Activated CD4-positive, alpha-beta memory T cell treated with anti-CD3 and anti-CD28 coated beads for 36 hours (primary cell): ENCODE measurements at regions not wholly inside any gene's neighbourhood (a gene's known extent, or its start where the extent isn't known, plus 50 kb on each side); places are given as distances from the start of the nearest gene placed in this dataset.

ENCODE experiments used
- CTCF ChIA-PET: fragments of 350-600 bp; sonication (Branson Sonifier 250); formaldehyde crosslinking; loops from one replicate; lab custom pipeline; 2021; ENCODE audit warnings: antibody characterized with exemption, inconsistent platforms; lab: Charles Lee
- POLR2A ChIA-PET: fragments of 350-600 bp; sonication (Branson Sonifier 250); formaldehyde crosslinking; loops from one replicate; lab custom pipeline; 2021; ENCODE audit warnings: antibody characterized with exemption; lab: Charles Lee
- DNase-seq: peaks from one replicate; pipeline ENCODE4 v3.0.0-alpha.2; 2020
- H3K27ac Mint-ChIP-seq: one replicate; pipeline ENCODE4 v1.8.0; 2021; ENCODE audit warnings: mixed read lengths
- H3K27me3 Mint-ChIP-seq: one replicate; pipeline ENCODE4 v1.8.0; 2021; ENCODE audit warnings: mixed read lengths
- H3K36me3 Mint-ChIP-seq: one replicate; pipeline ENCODE4 v1.8.0; 2021; ENCODE audit warnings: mixed read lengths
- H3K4me1 Mint-ChIP-seq: one replicate; pipeline ENCODE4 v1.8.0; 2021; ENCODE audit warnings: low read depth, mixed read lengths
- H3K4me3 Mint-ChIP-seq: one replicate; pipeline ENCODE4 v1.8.0; 2021; ENCODE audit warnings: mild to moderate bottlenecking, mixed read lengths
- H3K9me3 Mint-ChIP-seq: one replicate; pipeline ENCODE4 v1.8.0; 2021; ENCODE audit warnings: mixed read lengths
- intact Hi-C: fragments of 100-400 bp; cut with micrococcal nuclease; formaldehyde crosslinking; loops from one replicate; pipeline ENCODE4 v1.15.1; 2023

DNA sequence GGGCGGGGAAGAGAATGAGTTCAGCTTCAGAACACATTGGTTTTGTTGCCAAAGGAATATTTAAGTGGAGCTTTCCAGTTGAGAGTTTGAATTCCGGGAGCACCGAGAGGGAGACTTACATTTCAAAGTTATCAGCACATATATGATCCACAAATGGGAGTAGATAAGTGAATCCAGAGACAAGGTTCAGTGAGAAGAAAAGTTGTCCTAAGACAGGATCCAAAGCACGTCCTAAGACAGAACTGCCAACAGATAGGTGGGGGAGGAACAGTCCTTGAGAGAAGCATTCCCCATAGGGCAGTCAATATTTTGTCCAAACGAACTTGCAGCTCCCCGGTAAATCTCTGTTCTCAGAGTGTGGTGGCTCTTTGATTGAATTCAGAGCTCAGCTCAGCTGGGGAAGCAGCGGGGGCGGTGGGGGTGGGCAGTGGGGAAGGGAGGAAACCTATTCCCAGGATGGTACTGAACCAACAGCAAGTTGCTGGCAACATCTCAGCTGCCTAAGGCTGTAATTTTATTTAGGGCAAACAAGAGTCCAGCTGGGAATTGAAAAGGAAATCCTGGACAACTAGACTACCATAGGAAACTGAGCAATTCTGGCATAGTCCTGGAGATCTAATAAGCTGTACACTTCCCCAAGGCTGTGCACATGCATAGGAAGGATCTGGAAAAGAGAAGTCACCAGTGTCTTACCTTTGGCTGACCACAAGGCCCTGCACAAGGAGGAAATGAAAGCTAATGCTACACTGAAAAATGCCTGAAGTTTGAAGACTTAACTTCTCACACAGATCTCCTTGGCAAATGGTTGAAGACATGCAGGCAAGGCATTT lies 94.2 kb upstream of the CXCL12 start:
- no peak overlapping the region for H3K27ac Mint-ChIP-seq
- CTCF ChIA-PET = no interaction called here
- POLR2A ChIA-PET = no interaction called here

DNA sequence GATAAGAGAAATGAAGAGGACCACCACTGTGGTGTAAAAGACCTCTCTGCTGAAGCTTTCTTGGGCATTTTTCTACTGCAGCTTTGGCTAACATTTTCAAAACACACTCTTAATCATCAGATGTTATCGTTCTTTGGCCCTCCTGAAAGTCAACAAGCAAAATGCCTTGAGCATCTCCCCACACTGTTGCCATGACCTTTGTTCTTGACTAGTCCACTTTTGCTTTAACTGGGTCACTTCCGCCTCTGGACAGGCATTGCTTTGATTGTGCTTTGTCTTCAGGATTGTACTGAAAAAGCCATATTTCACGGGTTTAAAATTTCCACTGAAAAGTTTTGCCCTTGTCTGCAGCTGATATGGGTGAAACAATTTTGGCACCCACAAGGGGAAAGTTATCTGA lies 107.8 kb upstream of the CXCL12 start:
- Mint-ChIP-seq H3K27me3 (no peaks in the 10 kb centered on the region), H3K36me3 (no peaks in the 10 kb centered on the region), H3K9me3 (peaks cover 12% of the 10 kb centered on the region), H3K4me1 (no peaks in the 10 kb centered on the region), H3K4me3 (no peak overlapping the region), H3K27ac (no peak overlapping the region)
- ChIA-PET CTCF (no interaction called here), POLR2A (no interaction called here)
- DNase-seq = no peak
- intact Hi-C loops = no loop called here

More for the DNA sequence above, 94.2 kb upstream of the CXCL12 start:
- intact Hi-C loops = no loop called here
- DNase-seq = no peak
- peaks cover 7% of the 10 kb centered on the region for H3K9me3 Mint-ChIP-seq
- no peaks in the 10 kb centered on the region for H3K4me1 Mint-ChIP-seq
- no peaks in the 10 kb centered on the region for H3K27me3 Mint-ChIP-seq
- no peaks in the 10 kb centered on the region for H3K36me3 Mint-ChIP-seq
- no peak overlapping the region for H3K4me3 Mint-ChIP-seq

DNA sequence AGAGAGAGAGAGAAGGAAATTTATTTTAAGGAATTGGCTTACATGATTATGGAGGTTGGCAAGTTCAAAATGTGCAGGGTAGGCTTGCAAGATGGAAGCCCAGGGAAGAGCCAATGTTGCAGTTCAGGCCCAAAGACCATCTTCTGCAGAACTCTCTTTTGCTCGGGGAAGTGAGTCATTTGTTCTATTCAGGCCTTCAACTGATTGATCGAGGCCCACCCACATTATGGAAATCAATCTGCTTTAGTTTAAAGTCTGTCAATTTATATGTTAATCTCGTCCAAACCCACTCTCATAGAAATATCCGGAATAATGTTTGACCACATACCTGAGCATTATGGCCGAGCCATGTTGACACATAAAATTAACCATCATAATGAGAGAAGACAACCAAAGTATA lies 113.3 kb upstream of the CXCL12 start:
- ChIA-PET CTCF (no interaction called here), POLR2A (no interaction called here)
- Mint-ChIP-seq H3K9me3 (peaks cover 14% of the 10 kb centered on the region), H3K4me1 (no peaks in the 10 kb centered on the region), H3K4me3 (no peak overlapping the region), H3K36me3 (no peaks in the 10 kb centered on the region), H3K27ac (no peak overlapping the region), H3K27me3 (no peaks in the 10 kb centered on the region)
- intact Hi-C loops = no loop called here
- no peak for DNase-seq

DNA sequence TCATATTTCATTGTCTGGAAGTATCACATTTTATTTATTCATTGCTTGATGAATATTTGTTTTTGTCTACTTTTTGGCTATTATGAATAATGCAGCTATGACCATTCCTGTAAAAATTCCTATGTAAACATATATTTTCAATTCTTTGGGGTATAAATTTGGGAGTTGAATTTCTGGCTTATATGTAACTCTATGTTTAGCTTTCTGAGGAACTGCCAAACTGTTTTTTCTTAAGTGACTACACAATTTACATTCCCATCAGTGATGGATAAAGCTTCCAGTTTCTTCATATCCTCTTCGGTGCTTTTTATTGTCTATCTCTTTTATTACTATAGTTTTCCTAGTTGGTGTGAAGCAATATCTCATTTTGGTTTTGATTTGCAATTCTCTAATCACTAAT lies 115.6 kb upstream of the CXCL12 start:
- ChIA-PET POLR2A (no interaction called here), CTCF (no interaction called here)
- Mint-ChIP-seq H3K36me3 (no peaks in the 10 kb centered on the region), H3K9me3 (peaks cover 10% of the 10 kb centered on the region), H3K27ac (no peak overlapping the region), H3K4me1 (no peaks in the 10 kb centered on the region), H3K4me3 (no peak overlapping the region), H3K27me3 (no peaks in the 10 kb centered on the region)
- intact Hi-C loops = no loop called here
- no peak for DNase-seq

DNA sequence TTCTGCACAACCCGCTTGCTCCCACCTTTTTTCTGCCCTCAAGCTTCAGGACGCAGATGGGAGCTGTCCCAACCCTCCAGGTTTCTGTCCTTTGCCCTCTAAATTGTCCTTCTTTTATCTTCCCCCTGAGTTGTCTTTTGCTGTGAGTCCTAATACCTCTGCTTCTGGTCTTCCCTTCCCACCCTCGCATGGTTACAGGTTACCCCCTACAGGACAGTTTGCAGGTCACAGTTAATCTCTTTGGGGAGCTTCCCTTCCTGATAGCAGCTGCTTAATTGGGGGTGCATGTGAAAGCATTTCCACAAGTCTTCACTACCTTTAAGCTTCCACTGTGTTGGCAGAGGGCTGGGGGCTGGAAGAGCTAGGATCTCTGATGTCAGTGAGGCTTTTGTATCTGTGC lies 121.5 kb upstream of the CXCL12 start:
- peaks cover 3% of the 10 kb centered on the region for H3K9me3 Mint-ChIP-seq
- intact Hi-C loops = no loop called here
- no peak overlapping the region for H3K27ac Mint-ChIP-seq
- ChIA-PET POLR2A (no interaction called here), CTCF (no interaction called here)
- H3K27me3 Mint-ChIP-seq = no peaks in the 10 kb centered on the region
- H3K4me1 Mint-ChIP-seq = no peaks in the 10 kb centered on the region
- H3K4me3 Mint-ChIP-seq = no peak overlapping the region
- H3K36me3 Mint-ChIP-seq = no peaks in the 10 kb centered on the region
- no peak for DNase-seq

DNA sequence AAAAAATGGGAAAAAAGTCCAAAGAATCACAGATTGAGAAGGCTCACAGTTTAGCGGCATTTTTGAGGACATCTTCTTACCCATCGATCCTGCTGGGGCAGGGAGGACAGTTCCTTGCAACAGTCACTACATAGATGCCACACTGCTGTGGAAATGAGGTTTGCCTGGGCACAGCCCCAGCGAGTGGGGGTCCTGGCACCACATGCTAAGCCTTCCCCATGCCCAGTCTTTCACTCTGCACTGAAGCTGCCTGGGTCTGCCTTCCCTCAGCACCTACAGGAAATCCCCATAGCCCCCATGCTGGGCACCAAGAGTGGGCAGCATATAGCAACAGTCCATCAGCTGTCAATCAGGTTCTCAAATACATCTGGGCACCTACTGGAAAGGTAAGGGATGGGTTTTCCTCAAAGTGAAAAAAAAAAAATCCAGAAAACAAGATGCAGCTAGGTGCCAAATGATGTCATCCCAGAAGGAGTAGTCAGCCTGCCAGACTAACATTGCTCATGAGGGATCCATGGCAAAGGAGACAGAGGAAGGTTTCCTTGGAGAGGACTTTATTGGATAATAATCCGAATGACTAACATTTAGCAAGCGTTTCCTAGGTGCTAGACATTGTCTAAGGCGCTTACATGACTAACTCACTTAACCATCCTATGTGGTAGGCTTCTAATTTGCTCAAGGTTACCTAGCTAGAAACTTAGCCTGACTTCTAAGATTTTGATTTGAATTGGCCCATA lies 125.7 kb upstream of the CXCL12 start:
- H3K4me1 Mint-ChIP-seq = no peaks in the 10 kb centered on the region
- ChIA-PET POLR2A (no interaction called here), CTCF (no interaction called here)
- intact Hi-C loops = no loop called here
- DNase-seq = no peak
- no peak overlapping the region for H3K4me3 Mint-ChIP-seq
- H3K27ac Mint-ChIP-seq = no peak overlapping the region
- no peaks in the 10 kb centered on the region for H3K9me3 Mint-ChIP-seq
- H3K36me3 Mint-ChIP-seq = no peaks in the 10 kb centered on the region
- no peaks in the 10 kb centered on the region for H3K27me3 Mint-ChIP-seq

DNA sequence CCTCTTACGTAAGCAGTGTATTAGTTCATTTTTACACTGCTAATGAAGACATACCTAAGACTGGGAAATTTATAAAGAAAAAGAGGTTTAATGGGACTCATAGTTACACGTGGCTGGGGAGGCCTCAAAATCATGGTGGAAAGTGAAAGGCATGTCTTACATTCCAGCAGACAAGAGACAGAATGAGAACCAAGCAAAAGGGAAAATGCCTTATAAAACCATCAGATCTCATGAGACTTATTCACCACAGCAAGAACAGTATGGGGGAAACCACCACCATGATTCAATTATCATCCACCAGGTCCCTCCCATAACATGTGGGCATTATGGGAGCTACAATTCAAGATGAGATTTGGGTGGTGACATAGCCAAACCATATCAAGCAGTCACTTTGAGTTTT lies 126.3 kb upstream of the CXCL12 start:
- Mint-ChIP-seq H3K4me1 (no peaks in the 10 kb centered on the region), H3K9me3 (no peaks in the 10 kb centered on the region), H3K36me3 (no peaks in the 10 kb centered on the region), H3K4me3 (no peak overlapping the region), H3K27me3 (no peaks in the 10 kb centered on the region), H3K27ac (no peak overlapping the region)
- POLR2A ChIA-PET = no interaction called here
- no peak for DNase-seq
- CTCF ChIA-PET = no interaction called here
- intact Hi-C loops = no loop called here

DNA sequence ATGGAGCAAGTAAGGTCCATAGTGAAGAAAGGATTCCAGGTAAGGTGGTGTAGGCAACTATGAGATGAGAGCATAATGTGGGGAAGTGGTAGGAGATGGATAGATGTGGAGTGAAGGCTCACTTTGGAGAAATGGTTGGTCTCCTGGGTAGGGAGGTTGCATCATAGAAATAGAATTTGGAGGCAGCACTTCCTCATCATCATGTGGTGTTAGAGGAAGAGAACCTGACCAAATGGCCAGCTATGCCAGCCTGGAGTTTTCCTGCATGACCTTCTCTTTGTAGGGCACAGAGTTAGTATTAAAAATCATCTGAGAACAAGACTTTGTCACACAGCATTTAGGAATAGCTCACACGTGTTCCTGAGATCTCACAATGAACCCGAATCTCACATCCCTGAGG lies 126.7 kb upstream of the CXCL12 start:
- ChIA-PET POLR2A (no interaction called here), CTCF (no interaction called here)
- no peaks in the 10 kb centered on the region for H3K9me3 Mint-ChIP-seq
- H3K4me1 Mint-ChIP-seq = no peaks in the 10 kb centered on the region
- intact Hi-C loops = no loop called here
- no peaks in the 10 kb centered on the region for H3K36me3 Mint-ChIP-seq
- no peak for DNase-seq
- no peak overlapping the region for H3K27ac Mint-ChIP-seq
- no peaks in the 10 kb centered on the region for H3K27me3 Mint-ChIP-seq
- H3K4me3 Mint-ChIP-seq = no peak overlapping the region

DNA sequence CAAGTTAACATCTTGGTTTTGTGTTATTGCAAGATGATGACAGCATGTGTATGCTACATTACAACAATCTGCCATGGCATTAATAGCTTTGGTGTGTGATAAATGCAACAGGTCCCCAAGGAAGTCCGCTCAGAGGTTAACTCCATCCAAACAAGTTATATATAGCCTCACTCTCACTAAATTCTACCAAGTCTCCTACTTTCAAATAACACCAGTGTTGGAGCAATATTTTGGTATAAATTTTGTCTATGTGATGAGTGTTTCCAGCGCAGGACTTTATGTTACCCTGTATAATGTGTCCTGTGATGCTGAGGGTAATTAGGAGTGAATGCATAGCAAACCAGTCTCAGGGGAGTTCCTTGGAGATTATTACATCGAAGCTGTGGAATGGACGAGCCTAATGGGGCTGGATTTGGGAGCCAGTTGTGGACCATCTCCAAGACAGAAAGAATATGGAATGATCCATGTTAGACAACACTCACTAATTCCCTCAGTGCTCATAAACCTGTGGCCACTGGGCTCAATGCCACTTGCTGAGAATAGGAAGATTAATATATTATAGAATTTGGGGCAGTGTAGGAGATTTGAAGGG lies 127.6 kb upstream of the CXCL12 start:
- H3K27me3 Mint-ChIP-seq = no peaks in the 10 kb centered on the region

DNA sequence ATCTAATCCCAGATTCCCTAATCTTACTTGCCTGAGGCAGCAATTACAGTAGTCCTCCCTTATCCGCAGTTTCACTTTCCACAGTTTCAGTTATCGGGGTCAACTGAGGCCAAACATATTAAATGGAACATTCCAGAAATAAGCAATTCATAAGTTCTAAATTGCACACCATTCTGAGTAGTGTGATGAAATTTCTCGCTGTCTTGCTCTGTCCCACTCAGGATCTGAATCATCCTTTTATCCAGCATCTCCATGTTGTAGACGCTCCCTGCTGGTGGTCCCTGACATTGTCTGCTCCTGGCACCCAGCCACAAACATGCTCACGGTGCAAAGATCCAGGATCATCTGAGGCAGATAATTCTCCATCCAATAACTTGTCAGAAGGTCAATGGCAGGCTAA lies 128.7 kb upstream of the CXCL12 start:
- no peaks in the 10 kb centered on the region for H3K36me3 Mint-ChIP-seq
- no peak overlapping the region for H3K4me3 Mint-ChIP-seq
- CTCF ChIA-PET = no interaction called here

More for the DNA sequence above, 127.6 kb upstream of the CXCL12 start:
- no peak for DNase-seq
- ChIA-PET POLR2A (no interaction called here), CTCF (no interaction called here)
- H3K9me3 Mint-ChIP-seq = no peaks in the 10 kb centered on the region
- H3K36me3 Mint-ChIP-seq = no peaks in the 10 kb centered on the region
- no peak overlapping the region for H3K27ac Mint-ChIP-seq
- H3K4me1 Mint-ChIP-seq = no peaks in the 10 kb centered on the region
- intact Hi-C loops = no loop called here
- no peak overlapping the region for H3K4me3 Mint-ChIP-seq

DNA sequence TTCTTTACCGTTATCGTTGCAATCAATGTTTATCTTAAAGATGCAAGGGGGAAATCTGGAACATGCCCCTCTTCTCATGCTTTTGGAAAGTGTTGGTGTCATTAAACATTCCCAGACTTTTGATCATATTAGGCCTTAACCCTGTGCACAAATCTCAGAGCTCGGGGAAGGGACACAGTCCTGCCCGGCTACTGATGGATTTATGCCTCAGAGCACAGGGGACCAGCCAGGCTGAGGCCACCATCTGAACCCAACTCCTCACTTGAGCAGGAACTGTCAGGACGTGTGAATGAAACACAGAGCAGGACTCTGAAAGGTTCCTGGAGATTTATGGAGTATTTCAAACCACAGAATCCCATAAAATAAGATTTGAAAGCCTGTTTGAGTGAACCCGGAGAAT lies 132.0 kb upstream of the CXCL12 start:
- Mint-ChIP-seq H3K9me3 (no peaks in the 10 kb centered on the region), H3K27me3 (no peaks in the 10 kb centered on the region), H3K4me3 (no peak overlapping the region), H3K27ac (no peak overlapping the region), H3K4me1 (no peaks in the 10 kb centered on the region), H3K36me3 (no peaks in the 10 kb centered on the region)
- CTCF ChIA-PET = no interaction called here
- intact Hi-C loops = no loop called here
- POLR2A ChIA-PET = no interaction called here
- DNase-seq = no peak

More for the DNA sequence above, 128.7 kb upstream of the CXCL12 start:
- intact Hi-C loops = no loop called here
- H3K4me1 Mint-ChIP-seq = no peaks in the 10 kb centered on the region
- no peak overlapping the region for H3K27ac Mint-ChIP-seq
- H3K9me3 Mint-ChIP-seq = no peaks in the 10 kb centered on the region
- no peaks in the 10 kb centered on the region for H3K27me3 Mint-ChIP-seq
- POLR2A ChIA-PET = no interaction called here
- DNase-seq = no peak

DNA sequence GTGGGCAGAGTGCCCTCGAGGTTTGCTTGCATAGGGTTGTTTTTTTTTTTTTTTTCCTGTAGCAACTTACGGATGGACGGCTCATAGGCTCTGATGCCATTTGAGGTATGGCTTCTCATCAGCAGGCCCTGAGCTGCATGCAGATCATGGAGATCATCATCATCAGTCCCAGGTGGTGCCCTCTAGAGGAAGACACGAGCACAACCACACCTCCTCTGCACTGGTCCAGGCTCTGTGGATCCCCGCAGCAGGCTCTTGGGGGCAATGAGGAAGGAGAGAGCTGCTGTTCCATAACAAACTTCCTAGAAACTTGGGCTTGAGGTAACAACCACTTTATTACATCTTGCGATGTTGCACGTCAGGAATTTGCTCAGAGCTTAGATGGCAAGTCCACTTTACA lies 132.7 kb upstream of the CXCL12 start:
- intact Hi-C loops = no loop called here
- H3K9me3 Mint-ChIP-seq = no peaks in the 10 kb centered on the region
- no peaks in the 10 kb centered on the region for H3K27me3 Mint-ChIP-seq
- no peak overlapping the region for H3K27ac Mint-ChIP-seq
- H3K4me3 Mint-ChIP-seq = no peak overlapping the region
- DNase-seq = no peak
- no peaks in the 10 kb centered on the region for H3K4me1 Mint-ChIP-seq
- ChIA-PET POLR2A (no interaction called here), CTCF (no interaction called here)
- no peaks in the 10 kb centered on the region for H3K36me3 Mint-ChIP-seq
